Progenitor cell of endocrine pancreas (in vitro differentiated cells): ENCODE measurements at regions not wholly inside any gene's neighbourhood (a gene's known extent, or its start where the extent isn't known, plus 50 kb on each side); places are given as distances from the start of the nearest gene placed in this dataset.
A peak's percentile ranks its signal among the peaks of the same experiment; 100 is the strongest.
"Not testable (repeated sequence)": the region's sequence is repeated elsewhere in the genome, so short reads cannot be mapped to it uniquely, and the experiment has no call there.

Source experiments
- DNase-seq: peaks from one replicate; pipeline ENCODE4 v3.0.0; 2021; ENCODE audit warnings: low spot score; ENCODE audit not compliant: unreplicated experiment
- H3K27ac Mint-ChIP-seq: 2 replicates; pipeline ENCODE4 v1.8.0; 2021; ENCODE audit warnings: mild to moderate bottlenecking, moderate library complexity, mixed read lengths
- H3K27me3 Mint-ChIP-seq: 2 replicates; pipeline ENCODE4 v1.8.0; 2021; ENCODE audit warnings: mixed read lengths
- H3K36me3 Mint-ChIP-seq: 2 replicates; pipeline ENCODE4 v1.8.0; 2022; ENCODE audit warnings: mixed read lengths; ENCODE audit not compliant: insufficient read depth
- H3K4me1 Mint-ChIP-seq: 2 replicates; pipeline ENCODE4 v1.8.0; 2021; ENCODE audit warnings: low read depth, mixed read lengths
- H3K4me3 Mint-ChIP-seq: 2 replicates; pipeline ENCODE4 v1.8.0; 2021; ENCODE audit warnings: low read depth, mild to moderate bottlenecking, moderate library complexity, mixed read lengths
- H3K9me3 Mint-ChIP-seq: 2 replicates; pipeline ENCODE4 v1.8.0; 2021; ENCODE audit warnings: low read depth, mixed read lengths
- TF ChIP-seq, protein P1 (sequence below): fragments of 200-600 bp; sonication (generic); IDR thresholded peaks from one replicate; pipeline ENCODE4 v1.5.0; 2021; ENCODE audit warnings: antibody characterized with exemption, mild to moderate bottlenecking; ENCODE audit not compliant: unreplicated experiment

DNA sequence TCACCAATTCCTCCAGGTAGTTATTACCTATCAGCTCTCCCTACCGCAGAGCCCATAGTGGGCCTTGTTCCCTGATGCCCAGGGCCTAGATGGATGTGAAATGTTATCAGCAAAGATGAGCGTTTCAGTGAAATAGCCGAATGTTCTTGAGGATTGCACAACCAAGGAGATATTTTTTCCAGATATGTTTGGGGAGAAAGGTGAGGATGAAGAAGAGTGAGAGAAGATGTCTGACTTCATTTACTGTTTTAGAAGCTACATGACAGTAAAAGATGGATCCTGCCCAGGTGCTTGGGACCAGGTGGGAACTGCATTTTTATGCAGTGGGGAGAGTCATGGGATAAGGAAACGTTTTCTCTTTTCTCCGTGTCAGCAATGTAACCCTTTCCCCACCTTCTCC is 231.7 kb upstream of the C1orf174 start:
- no peak overlapping the region for H3K4me3 Mint-ChIP-seq
- H3K27ac Mint-ChIP-seq = no peak overlapping the region
- peaks cover 16% of the 10 kb centered on the region for H3K27me3 Mint-ChIP-seq
- H3K36me3 Mint-ChIP-seq = no peaks in the 10 kb centered on the region
- TF ChIP-seq, protein P1, sequence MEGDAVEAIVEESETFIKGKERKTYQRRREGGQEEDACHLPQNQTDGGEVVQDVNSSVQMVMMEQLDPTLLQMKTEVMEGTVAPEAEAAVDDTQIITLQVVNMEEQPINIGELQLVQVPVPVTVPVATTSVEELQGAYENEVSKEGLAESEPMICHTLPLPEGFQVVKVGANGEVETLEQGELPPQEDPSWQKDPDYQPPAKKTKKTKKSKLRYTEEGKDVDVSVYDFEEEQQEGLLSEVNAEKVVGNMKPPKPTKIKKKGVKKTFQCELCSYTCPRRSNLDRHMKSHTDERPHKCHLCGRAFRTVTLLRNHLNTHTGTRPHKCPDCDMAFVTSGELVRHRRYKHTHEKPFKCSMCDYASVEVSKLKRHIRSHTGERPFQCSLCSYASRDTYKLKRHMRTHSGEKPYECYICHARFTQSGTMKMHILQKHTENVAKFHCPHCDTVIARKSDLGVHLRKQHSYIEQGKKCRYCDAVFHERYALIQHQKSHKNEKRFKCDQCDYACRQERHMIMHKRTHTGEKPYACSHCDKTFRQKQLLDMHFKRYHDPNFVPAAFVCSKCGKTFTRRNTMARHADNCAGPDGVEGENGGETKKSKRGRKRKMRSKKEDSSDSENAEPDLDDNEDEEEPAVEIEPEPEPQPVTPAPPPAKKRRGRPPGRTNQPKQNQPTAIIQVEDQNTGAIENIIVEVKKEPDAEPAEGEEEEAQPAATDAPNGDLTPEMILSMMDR = no peak
- H3K4me1 Mint-ChIP-seq = peaks cover 10% of the 10 kb centered on the region
- H3K9me3 Mint-ChIP-seq = peaks cover 9% of the 10 kb centered on the region
- no peak for DNase-seq

DNA sequence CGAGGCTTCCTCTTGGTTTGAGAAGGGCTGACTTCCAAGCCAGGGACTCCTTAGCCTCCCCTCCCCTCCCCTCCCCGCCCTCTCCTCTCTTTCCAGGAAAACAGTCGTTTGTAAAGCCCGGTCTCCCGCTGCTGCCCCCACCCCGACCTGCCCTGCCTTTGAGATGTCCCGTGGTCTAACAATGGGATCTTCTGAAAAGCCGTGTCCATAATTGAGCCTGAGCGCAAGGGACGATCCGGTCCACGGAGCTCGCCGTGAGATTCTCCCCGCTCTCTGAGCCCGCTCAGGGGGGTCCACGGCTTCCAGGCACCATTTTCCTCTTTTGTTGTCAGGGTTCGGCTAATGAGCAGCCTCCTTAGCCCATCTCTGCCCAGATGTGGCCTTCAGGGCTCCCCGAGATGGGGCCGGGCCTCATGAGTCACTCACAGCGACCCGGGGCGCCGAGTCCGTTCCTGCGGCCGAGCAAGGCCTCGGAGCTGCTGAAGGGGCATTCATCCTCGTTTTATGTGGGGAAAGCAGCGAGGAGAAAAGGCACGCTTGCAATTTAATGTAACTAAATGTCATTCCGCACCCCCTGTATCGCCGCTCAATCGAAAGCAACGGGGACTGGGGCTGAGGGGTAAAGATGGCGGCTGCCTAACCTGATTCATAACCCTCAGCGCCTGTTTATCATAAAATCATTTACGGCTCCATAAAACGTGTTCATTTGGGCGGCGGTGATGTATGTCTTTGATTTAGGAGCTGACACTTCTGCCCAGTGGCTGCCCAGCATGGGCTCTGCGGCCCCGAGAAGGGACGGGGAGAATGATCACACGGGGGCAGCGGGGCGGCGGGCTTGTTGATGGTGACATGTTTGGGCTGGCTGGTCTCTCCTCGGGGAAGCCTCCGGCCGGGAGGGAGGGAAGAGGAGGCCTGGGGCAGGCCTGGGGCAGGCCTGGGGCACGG is 232.6 kb upstream of the C1orf174 start:
- TF ChIP-seq, protein P1 = no peak
- no peak overlapping the region for H3K27ac Mint-ChIP-seq

DNA sequence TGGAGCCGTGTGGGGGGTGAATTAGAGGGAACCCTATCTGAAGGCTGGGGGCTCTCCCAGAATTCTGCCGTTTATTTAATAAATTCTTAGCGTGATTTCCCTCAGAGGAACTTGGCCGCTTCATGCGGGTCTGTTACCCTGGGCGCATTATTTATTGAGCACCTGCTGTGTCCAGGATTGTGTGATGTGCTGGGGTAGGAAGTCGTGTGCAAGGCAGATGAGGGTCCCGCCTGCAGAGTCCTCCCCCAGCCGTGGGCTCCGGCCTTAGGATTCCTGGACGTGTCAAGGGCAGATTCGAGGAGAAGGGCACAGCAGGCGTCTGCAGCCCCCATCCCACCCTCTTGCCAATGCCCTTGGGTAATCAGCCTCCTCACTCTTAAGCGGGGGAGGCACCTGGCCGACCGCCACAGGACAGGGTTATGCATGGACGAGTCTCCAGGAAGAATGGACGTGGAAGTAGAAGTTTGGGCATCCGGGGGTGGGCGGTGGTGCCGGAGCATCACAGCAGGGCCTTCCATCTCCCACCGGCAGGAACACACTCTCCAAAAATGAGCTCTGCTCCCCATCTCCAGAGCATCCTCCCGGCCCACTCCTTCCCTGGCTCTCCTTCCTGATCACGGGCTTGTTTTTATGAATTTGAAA is 233.3 kb upstream of the C1orf174 start:
- Mint-ChIP-seq H3K27me3 (peaks cover 7% of the 10 kb centered on the region), H3K9me3 (peaks cover 9% of the 10 kb centered on the region), H3K4me1 (peaks cover 14% of the 10 kb centered on the region), H3K36me3 (no peaks in the 10 kb centered on the region), H3K27ac (no peak overlapping the region), H3K4me3 (no peak overlapping the region)
- TF ChIP-seq, protein P1 = no peak
- no peak for DNase-seq

More for the DNA sequence above, 232.6 kb upstream of the C1orf174 start:
- Mint-ChIP-seq H3K36me3 (no peaks in the 10 kb centered on the region), H3K4me3 (no peak overlapping the region), H3K9me3 (peaks cover 9% of the 10 kb centered on the region), H3K4me1 (peaks cover 10% of the 10 kb centered on the region), H3K27me3 (peaks cover 12% of the 10 kb centered on the region)
- DNase-seq = no peak

DNA sequence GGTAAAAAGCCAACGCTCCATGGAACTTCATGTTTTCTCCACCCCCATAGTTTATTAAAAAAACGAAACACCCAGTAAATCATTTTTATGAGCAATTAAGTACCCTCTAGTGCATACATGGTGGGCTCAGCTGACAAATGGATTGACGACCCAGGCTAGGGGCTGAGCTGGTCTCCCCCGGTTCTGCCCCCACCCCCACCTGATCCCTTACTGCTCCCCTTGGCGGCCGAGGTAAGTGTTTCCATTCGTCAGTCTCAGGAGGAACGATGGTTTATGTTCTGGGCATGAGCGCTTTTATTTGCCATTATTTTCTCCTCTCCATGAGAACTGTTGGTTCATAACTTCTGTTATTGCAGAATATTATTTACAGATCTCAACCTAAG is 233.9 kb upstream of the C1orf174 start:
- peaks cover 9% of the 10 kb centered on the region for H3K9me3 Mint-ChIP-seq
- peaks cover 9% of the 10 kb centered on the region for H3K27me3 Mint-ChIP-seq
- no peak overlapping the region for H3K4me3 Mint-ChIP-seq
- peaks cover 14% of the 10 kb centered on the region for H3K4me1 Mint-ChIP-seq
- TF ChIP-seq, protein P1 = no peak
- H3K27ac Mint-ChIP-seq = no peak overlapping the region
- H3K36me3 Mint-ChIP-seq = no peaks in the 10 kb centered on the region
- DNase-seq = no peak

DNA sequence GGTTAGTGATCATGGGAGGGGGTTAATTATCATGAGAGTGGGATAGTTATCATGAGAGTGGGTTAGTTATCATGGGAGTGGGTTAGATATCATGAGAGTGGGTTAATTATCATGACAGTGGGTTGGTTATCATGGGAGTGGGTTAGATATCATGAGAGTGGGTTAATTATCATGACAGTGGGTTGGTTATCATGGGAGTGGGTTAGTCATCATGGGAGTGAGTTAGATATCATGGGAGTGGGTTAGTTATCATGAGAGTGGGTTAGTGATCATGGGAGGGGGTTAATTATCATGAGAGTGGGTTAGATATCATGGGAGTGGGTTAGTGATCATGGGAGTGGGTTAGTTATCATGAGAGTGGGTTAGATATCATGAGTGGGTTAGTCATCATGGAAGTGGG is 235.8 kb upstream of the C1orf174 start:
- not testable (repeated sequence) for H3K36me3 Mint-ChIP-seq, H3K27me3 Mint-ChIP-seq, H3K9me3 Mint-ChIP-seq, DNase-seq, H3K4me3 Mint-ChIP-seq
- Mint-ChIP-seq H3K4me1 (peaks cover 14% of the 10 kb centered on the region), H3K27ac (peak overlapping the region; percentile 23)
